HEK293T (cell line): ENCODE measurements at regions not wholly inside any gene's neighbourhood (a gene's known extent, or its start where the extent isn't known, plus 50 kb on each side); places are given as distances from the start of the nearest gene placed in this dataset.

Experiments used
- CTCF ChIA-PET: fragments of 350-600 bp; formaldehyde crosslinking; extraction: SDS; loops from one replicate; lab custom pipeline; 2021; ENCODE audit warnings: antibody characterized with exemption, inconsistent platforms; lab: Yijun Ruan, JAX
- POLR2A ChIA-PET: fragments of 350-600 bp; formaldehyde crosslinking; extraction: SDS; loops from one replicate; lab custom pipeline; 2020; ENCODE audit warnings: antibody characterized with exemption, inconsistent platforms; lab: Yijun Ruan, JAX
- DNase-seq: peaks from one replicate; pipeline ENCODE4 v3.0.0; 2012; ENCODE audit warnings: mixed read lengths; ENCODE audit errors: extremely low spot score
- ARNT ChIP-seq: fragments of 450-650 bp; IDR thresholded peaks from 2 replicates; pipeline ENCODE4 v1.6.1; 2017; ENCODE audit warnings: mild to moderate bottlenecking
- BHLHE40 ChIP-seq: fragments of 450-650 bp; IDR thresholded peaks from 2 replicates; pipeline ENCODE4 v1.6.1; 2016; ENCODE audit warnings: mild to moderate bottlenecking, moderate library complexity, borderline replicate concordance
- CTBP1 ChIP-seq: fragments of 450-650 bp; IDR thresholded peaks from 2 replicates; pipeline ENCODE4 v1.6.1; 2016; ENCODE audit warnings: borderline replicate concordance
- ELF4 ChIP-seq: fragments of 450-650 bp; IDR thresholded peaks from 2 replicates; pipeline ENCODE4 v1.6.1; 2017; ENCODE audit warnings: antibody characterized with exemption
- FOXA1 ChIP-seq: fragments of 450-650 bp; IDR thresholded peaks from 2 replicates; pipeline ENCODE4 v1.6.1; 2016; ENCODE audit warnings: mild to moderate bottlenecking
- FOXK2 ChIP-seq: fragments of 450-650 bp; IDR thresholded peaks from 2 replicates; pipeline ENCODE4 v1.6.1; 2016; ENCODE audit warnings: mild to moderate bottlenecking
- FOXM1 ChIP-seq: fragments of 450-650 bp; IDR thresholded peaks from 2 replicates; pipeline ENCODE4 v1.6.1; 2017; ENCODE audit warnings: mild to moderate bottlenecking, borderline replicate concordance
- HDGF ChIP-seq: fragments of 450-650 bp; IDR thresholded peaks from 2 replicates; pipeline ENCODE4 v1.6.1; 2017; ENCODE audit warnings: antibody characterized with exemption, borderline replicate concordance
- L3MBTL2 ChIP-seq: fragments of 450-650 bp; conservative IDR thresholded peaks from 2 replicates; pipeline ENCODE4 v1.6.1; 2016; ENCODE audit warnings: mild to moderate bottlenecking
- LEF1 ChIP-seq: fragments of 450-650 bp; IDR thresholded peaks from 2 replicates; pipeline ENCODE4 v1.6.1; 2017; ENCODE audit warnings: mild to moderate bottlenecking, borderline replicate concordance
- NFRKB ChIP-seq: fragments of 450-650 bp; IDR thresholded peaks from 2 replicates; pipeline ENCODE4 v1.6.1; 2016; ENCODE audit warnings: mild to moderate bottlenecking, moderate library complexity
- PKNOX1 ChIP-seq: fragments of 450-650 bp; IDR thresholded peaks from 2 replicates; pipeline ENCODE4 v1.6.1; 2016
- SP1 ChIP-seq: fragments of 450-650 bp; IDR thresholded peaks from 2 replicates; pipeline ENCODE4 v1.6.1; 2017
- SUZ12 ChIP-seq: fragments of 450-650 bp; IDR thresholded peaks from 2 replicates; pipeline ENCODE4 v1.6.1; 2016; ENCODE audit warnings: mild to moderate bottlenecking
- TARDBP ChIP-seq: fragments of 450-650 bp; IDR thresholded peaks from 2 replicates; pipeline ENCODE4 v1.6.1; 2016
- ZNF384 ChIP-seq: fragments of 450-650 bp; IDR thresholded peaks from 2 replicates; pipeline ENCODE4 v1.6.1; 2016

- no peak for TF ChIP-seq L3MBTL2
- TF ChIP-seq BHLHE40 = no peak
- no peak for TF ChIP-seq FOXK2
- TF ChIP-seq TARDBP = no peak
- no peak for TF ChIP-seq CTBP1
- TF ChIP-seq NFRKB = no peak
- TF ChIP-seq PKNOX1 = no peak
- no peak for TF ChIP-seq SP1
- no peak for TF ChIP-seq FOXM1
- TF ChIP-seq ELF4 = no peak
- TF ChIP-seq SUZ12 = no peak
- no peak for TF ChIP-seq ARNT
- no peak for TF ChIP-seq ZNF384
- no peak for TF ChIP-seq LEF1
- TF ChIP-seq HDGF = no peak
- no peak for TF ChIP-seq FOXA1
- POLR2A ChIA-PET = no interaction called here
- DNase-seq = no peak
These were observed 973.3 kb downstream of the EPHA7 start for GRCh38 chr6:92446052-92446451.

GRCh38 chr6:92433911-92434310, 985.4 kb downstream of the EPHA7 start:
- no peak for DNase-seq
- TF ChIP-seq L3MBTL2 = no peak
- TF ChIP-seq HDGF = no peak
- TF ChIP-seq ZNF384 = no peak
- TF ChIP-seq SUZ12 = no peak
- TF ChIP-seq PKNOX1 = no peak
- no peak for TF ChIP-seq FOXA1
- ChIA-PET CTCF (no interaction called here), POLR2A (no interaction called here)

More at GRCh38 chr6:92446052-92446451, 973.3 kb downstream of the EPHA7 start:
- CTCF ChIA-PET = no interaction called here

GRCh38 chr6:92431502-92431901, 987.9 kb downstream of the EPHA7 start:
- TF ChIP-seq FOXK2 (no peak), ELF4 (no peak), FOXA1 (no peak), LEF1 (no peak), BHLHE40 (no peak), ZNF384 (no peak), SUZ12 (no peak), NFRKB (no peak), L3MBTL2 (no peak), FOXM1 (no peak)
- ChIA-PET CTCF (no interaction called here), POLR2A (no interaction called here)
- no peak for DNase-seq

GRCh38 chr6:92428448-92428847, 990.9 kb downstream of the EPHA7 start:
- TF ChIP-seq PKNOX1 (no peak), BHLHE40 (no peak), TARDBP (no peak)
- no peak for DNase-seq
- ChIA-PET CTCF (no interaction called here), POLR2A (no interaction called here)

- POLR2A ChIA-PET = no interaction called here
- TF ChIP-seq PKNOX1 (no peak), SUZ12 (no peak), FOXK2 (no peak), LEF1 (no peak), CTBP1 (no peak), HDGF (no peak), ELF4 (no peak), BHLHE40 (no peak), ZNF384 (no peak), NFRKB (no peak), TARDBP (no peak)
These were observed 991.9 kb downstream of the EPHA7 start for GRCh38 chr6:92427453-92427852.

GRCh38 chr6:92415656-92416055, 1003.7 kb downstream of the EPHA7 start:
- ChIA-PET POLR2A (no interaction called here), CTCF (no interaction called here)
- TF ChIP-seq ZNF384 (no peak), SP1 (no peak), FOXA1 (no peak), L3MBTL2 (no peak), NFRKB (no peak), ELF4 (no peak), FOXK2 (no peak), TARDBP (no peak), HDGF (no peak), LEF1 (no peak), SUZ12 (no peak), ARNT (no peak), FOXM1 (no peak), CTBP1 (no peak), BHLHE40 (no peak), PKNOX1 (no peak)
- DNase-seq = no peak

More at GRCh38 chr6:92427453-92427852, 991.9 kb downstream of the EPHA7 start:
- CTCF ChIA-PET = no interaction called here
- no peak for DNase-seq
